ENCODE measurements at regions not wholly inside any gene's neighbourhood (a gene's known extent, or its start where the extent isn't known, plus 50 kb on each side); places are given as distances from the start of the nearest gene placed in this dataset.

- intact Hi-C loops (cut with DNase I; ENCODE audit: low total_unique reads) = no loop called here
- no peak overlapping the region for H3K4me3 ChIP-seq
- DNase-seq (ENCODE audit: low spot score in 2 of 2) = no peak
These were observed 307.7 kb upstream of the CDH5 start for GRCh38 chr16:66058832-66059231.

GRCh38 chr16:66058172-66058691 is 308.3 kb upstream of the CDH5 start:
- H3K4me3 ChIP-seq = no peak overlapping the region
- no peaks in the 10 kb centered on the region for H3K4me1 ChIP-seq
- H3K27me3 ChIP-seq = no peaks in the 10 kb centered on the region
- TF ChIP-seq POLR2AphosphoS5 (IDR thresholded peaks at IDR 0.05) (no peak), POLR2A (IDR thresholded peaks at IDR 0.05) (no peak), CTCF (IDR thresholded peaks at IDR 0.05) (no peak)
- DNase-seq (ENCODE audit: low spot score in 2 of 2) = no peak
- H3K27ac ChIP-seq = no peak overlapping the region
- intact Hi-C loops (cut with DNase I; ENCODE audit: low total_unique reads) = no loop called here
- no peaks in the 10 kb centered on the region for H3K9me3 ChIP-seq
- no peaks in the 10 kb centered on the region for H3K36me3 ChIP-seq

More at GRCh38 chr16:66058832-66059231, 307.7 kb upstream of the CDH5 start:
- Histone ChIP-seq H3K36me3 (no peaks in the 10 kb centered on the region), H3K4me1 (no peaks in the 10 kb centered on the region), H3K27ac (no peak overlapping the region), H3K9me3 (no peaks in the 10 kb centered on the region), H3K27me3 (no peaks in the 10 kb centered on the region)
- no peak for TF ChIP-seq POLR2AphosphoS5 (IDR thresholded peaks at IDR 0.05)
- TF ChIP-seq CTCF (IDR thresholded peaks at IDR 0.05) = no peak
- TF ChIP-seq POLR2A (IDR thresholded peaks at IDR 0.05) = no peak

GRCh38 chr16:66057057-66057456 is 309.4 kb upstream of the CDH5 start:
- DNase-seq (ENCODE audit: low spot score in 2 of 2) = no peak
- Histone ChIP-seq H3K36me3 (no peaks in the 10 kb centered on the region), H3K4me1 (no peaks in the 10 kb centered on the region), H3K9me3 (no peaks in the 10 kb centered on the region), H3K27ac (no peak overlapping the region), H3K27me3 (no peaks in the 10 kb centered on the region), H3K4me3 (no peak overlapping the region)
- intact Hi-C loops (cut with DNase I; ENCODE audit: low total_unique reads) = no loop called here
- no peak for TF ChIP-seq POLR2AphosphoS5 (IDR thresholded peaks at IDR 0.05)
- no peak for TF ChIP-seq POLR2A (IDR thresholded peaks at IDR 0.05)
- TF ChIP-seq CTCF (IDR thresholded peaks at IDR 0.05) = no peak

- Histone ChIP-seq H3K4me3 (no peak overlapping the region), H3K36me3 (no peaks in the 10 kb centered on the region), H3K27ac (no peak overlapping the region), H3K27me3 (no peaks in the 10 kb centered on the region), H3K4me1 (no peaks in the 10 kb centered on the region), H3K9me3 (no peaks in the 10 kb centered on the region)
- TF ChIP-seq CTCF (IDR thresholded peaks at IDR 0.05) (no peak), POLR2AphosphoS5 (IDR thresholded peaks at IDR 0.05) (no peak), POLR2A (IDR thresholded peaks at IDR 0.05) (no peak)
- no peak for DNase-seq (ENCODE audit: low spot score in 2 of 2)
- intact Hi-C loops (cut with DNase I; ENCODE audit: low total_unique reads) = no loop called here
These were observed 312.4 kb upstream of the CDH5 start for GRCh38 chr16:66054095-66054494.

- Histone ChIP-seq H3K36me3 (no peaks in the 10 kb centered on the region), H3K4me3 (no peak overlapping the region), H3K27ac (no peak overlapping the region), H3K9me3 (no peaks in the 10 kb centered on the region), H3K27me3 (no peaks in the 10 kb centered on the region), H3K4me1 (no peaks in the 10 kb centered on the region)
- no peak for TF ChIP-seq POLR2AphosphoS5 (IDR thresholded peaks at IDR 0.05)
- TF ChIP-seq POLR2A (IDR thresholded peaks at IDR 0.05) = no peak
- no peak for TF ChIP-seq CTCF (IDR thresholded peaks at IDR 0.05)
- intact Hi-C loops (cut with DNase I; ENCODE audit: low total_unique reads) = no loop called here
- no peak for DNase-seq (ENCODE audit: low spot score in 2 of 2)
These were observed 313.7 kb upstream of the CDH5 start for GRCh38 chr16:66052745-66053144.

Measured in breast epithelium (tissue), 4 donors.